WTC11 (cell line): ENCODE measurements at regions not wholly inside any gene's neighbourhood (a gene's known extent, or its start where the extent isn't known, plus 50 kb on each side); places are given as distances from the start of the nearest gene placed in this dataset.

Source experiments
- ATAC-seq: fragments of 200-7000 bp; cut with Tn5 transposase; 2 replicates; pipeline ENCODE4 v1.10.0; 2021; ENCODE audit warnings: mild to moderate bottlenecking, moderate library complexity
- CTCF ChIA-PET: fragments of 300-600 bp; sonication (Branson Sonifier 250); formaldehyde crosslinking; loops from one replicate; lab custom pipeline; 2021; ENCODE audit warnings: antibody characterized with exemption; lab: Charles Lee
- POLR2A ChIA-PET: fragments of 350-600 bp; sonication (Branson Sonifier 250); formaldehyde crosslinking; loops from one replicate; lab custom pipeline; 2021; ENCODE audit warnings: antibody characterized with exemption; lab: Charles Lee
- DNase-seq: peaks from one replicate; pipeline ENCODE4 v3.0.0; 2021; ENCODE audit warnings: low spot score
- H3K27ac Mint-ChIP-seq: 2 replicates; pipeline ENCODE4 v1.8.0; 2021; ENCODE audit warnings: mixed read lengths
- H3K27me3 Mint-ChIP-seq: 2 replicates; pipeline ENCODE4 v1.8.0; 2021; ENCODE audit warnings: low read depth, mild to moderate bottlenecking, moderate library complexity, mixed read lengths
- H3K36me3 Mint-ChIP-seq: 2 replicates; pipeline ENCODE4 v1.8.0; 2021; ENCODE audit warnings: mixed read lengths
- H3K4me1 Mint-ChIP-seq: 2 replicates; pipeline ENCODE4 v1.8.0; 2022; ENCODE audit warnings: mixed read lengths
- H3K4me3 Mint-ChIP-seq: 2 replicates; pipeline ENCODE4 v1.8.0; 2021; ENCODE audit warnings: mild to moderate bottlenecking, moderate library complexity, mixed read lengths
- H3K9me3 Mint-ChIP-seq: 2 replicates; pipeline ENCODE4 v1.8.0; 2021; ENCODE audit warnings: mixed read lengths
- KAT7 ChIP-seq: sonication (generic); formaldehyde crosslinking; IDR thresholded peaks from 2 replicates; pipeline ENCODE4 v1.8.1; 2023; ENCODE audit warnings: missing genetic modification reagents, mild to moderate bottlenecking, borderline replicate concordance
- NFYB ChIP-seq: sonication (generic); formaldehyde crosslinking; conservative IDR thresholded peaks from 2 replicates; pipeline ENCODE4 v1.8.0; 2022; ENCODE audit warnings: low read depth, missing genetic modification reagents
- TP53 ChIP-seq: sonication (generic); formaldehyde crosslinking; IDR thresholded peaks from 2 replicates; pipeline ENCODE4 v1.8.1; 2023; ENCODE audit warnings: mild to moderate bottlenecking, missing genetic modification reagents
- TF ChIP-seq, protein P1 (sequence below): sonication (generic); formaldehyde crosslinking; IDR thresholded peaks from 2 replicates; pipeline ENCODE4 v1.8.1; 2023; ENCODE audit warnings: mild to moderate bottlenecking, moderate library complexity, missing genetic modification reagents
- TF ChIP-seq, protein P2 (sequence below): sonication (generic); formaldehyde crosslinking; IDR thresholded peaks from 2 replicates; pipeline ENCODE4 v1.8.1; 2023; ENCODE audit warnings: mild to moderate bottlenecking, missing genetic modification reagents, moderate library complexity
- TF ChIP-seq, protein P3 (sequence below): fragments of 250-450 bp; sonication (Bioruptor Pico); IDR thresholded peaks from 2 replicates; pipeline ENCODE4 v1.8.0; 2021; ENCODE audit warnings: mild to moderate bottlenecking
- TF ChIP-seq, protein P4 (sequence below): sonication (generic); formaldehyde crosslinking; conservative IDR thresholded peaks from 2 replicates; pipeline ENCODE4 v1.8.1; 2023; ENCODE audit warnings: mild to moderate bottlenecking, low read depth, missing genetic modification reagents, moderate library complexity
- TF ChIP-seq, protein P5 (sequence below): sonication (generic); formaldehyde crosslinking; IDR thresholded peaks from 2 replicates; pipeline ENCODE4 v1.8.1; 2023; ENCODE audit warnings: mild to moderate bottlenecking, missing genetic modification reagents, borderline replicate concordance
- TF ChIP-seq, protein P6 (sequence below): fragments of 250-450 bp; sonication (Bioruptor Pico); IDR thresholded peaks from 2 replicates; pipeline ENCODE4 v1.9.0; 2021; ENCODE audit warnings: mild to moderate bottlenecking
- TF ChIP-seq, protein P7 (sequence below): fragments of 250-450 bp; sonication (Bioruptor Pico); IDR thresholded peaks from 2 replicates; pipeline ENCODE4 v2.1.2; 2022; ENCODE audit warnings: mild to moderate bottlenecking, moderate library complexity
- TF ChIP-seq, protein P8 (sequence below): sonication (generic); formaldehyde crosslinking; IDR thresholded peaks from 2 replicates; pipeline ENCODE4 v1.8.0; 2022; ENCODE audit warnings: missing genetic modification reagents
- TF ChIP-seq, protein P9 (sequence below): fragments of 250-450 bp; sonication (Bioruptor Pico); IDR thresholded peaks from 2 replicates; pipeline ENCODE4 v1.9.0; 2021; ENCODE audit warnings: mild to moderate bottlenecking, borderline replicate concordance

DNA sequence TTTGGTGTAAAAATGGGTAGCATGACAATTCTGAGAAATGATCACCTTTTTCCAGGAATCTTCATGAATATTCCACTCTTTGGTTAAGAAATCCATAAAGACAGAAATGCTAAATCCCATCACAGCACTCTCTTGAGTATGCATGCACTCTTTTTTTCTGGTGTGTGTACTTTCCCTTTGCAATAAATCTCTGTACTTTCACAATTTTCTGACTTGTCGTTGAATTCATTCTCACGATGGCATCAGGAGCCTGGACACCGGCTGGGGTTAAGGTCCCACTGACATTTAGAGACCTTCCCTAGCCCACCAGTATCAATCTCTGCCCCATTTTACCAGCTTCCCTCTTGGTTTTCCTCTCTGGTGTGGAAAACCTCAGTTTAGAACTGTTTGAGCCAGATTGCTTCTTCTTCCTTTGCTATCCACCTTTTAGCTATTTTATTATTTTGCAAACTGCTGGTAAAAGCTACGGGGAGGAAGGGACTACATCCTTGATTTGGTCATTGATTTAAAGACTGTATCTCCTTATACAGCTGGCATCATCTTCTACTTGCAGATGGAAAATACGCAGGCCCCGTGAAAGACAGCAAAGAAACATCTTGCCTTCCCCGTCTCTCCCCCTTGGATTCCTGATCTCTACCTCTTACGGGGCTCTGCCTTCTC, 59.9 kb upstream of the ZFR start (continued):
- TF ChIP-seq, protein P1, sequence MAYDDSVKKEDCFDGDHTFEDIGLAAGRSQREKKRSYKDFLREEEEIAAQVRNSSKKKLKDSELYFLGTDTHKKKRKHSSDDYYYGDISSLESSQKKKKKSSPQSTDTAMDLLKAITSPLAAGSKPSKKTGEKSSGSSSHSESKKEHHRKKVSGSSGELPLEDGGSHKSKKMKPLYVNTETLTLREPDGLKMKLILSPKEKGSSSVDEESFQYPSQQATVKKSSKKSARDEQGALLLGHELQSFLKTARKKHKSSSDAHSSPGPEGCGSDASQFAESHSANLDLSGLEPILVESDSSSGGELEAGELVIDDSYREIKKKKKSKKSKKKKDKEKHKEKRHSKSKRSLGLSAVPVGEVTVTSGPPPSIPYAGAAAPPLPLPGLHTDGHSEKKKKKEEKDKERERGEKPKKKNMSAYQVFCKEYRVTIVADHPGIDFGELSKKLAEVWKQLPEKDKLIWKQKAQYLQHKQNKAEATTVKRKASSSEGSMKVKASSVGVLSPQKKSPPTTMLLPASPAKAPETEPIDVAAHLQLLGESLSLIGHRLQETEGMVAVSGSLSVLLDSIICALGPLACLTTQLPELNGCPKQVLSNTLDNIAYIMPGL (CRISPR knock-in tag), result no peak
- TF ChIP-seq TP53 (CRISPR knock-in tag) (no peak), KAT7 (CRISPR knock-in tag) (no peak)
- TF ChIP-seq, protein P2, sequence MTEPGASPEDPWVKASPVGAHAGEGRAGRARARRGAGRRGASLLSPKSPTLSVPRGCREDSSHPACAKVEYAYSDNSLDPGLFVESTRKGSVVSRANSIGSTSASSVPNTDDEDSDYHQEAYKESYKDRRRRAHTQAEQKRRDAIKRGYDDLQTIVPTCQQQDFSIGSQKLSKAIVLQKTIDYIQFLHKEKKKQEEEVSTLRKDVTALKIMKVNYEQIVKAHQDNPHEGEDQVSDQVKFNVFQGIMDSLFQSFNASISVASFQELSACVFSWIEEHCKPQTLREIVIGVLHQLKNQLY (CRISPR knock-in tag), result no peak
- TF ChIP-seq, protein P3, sequence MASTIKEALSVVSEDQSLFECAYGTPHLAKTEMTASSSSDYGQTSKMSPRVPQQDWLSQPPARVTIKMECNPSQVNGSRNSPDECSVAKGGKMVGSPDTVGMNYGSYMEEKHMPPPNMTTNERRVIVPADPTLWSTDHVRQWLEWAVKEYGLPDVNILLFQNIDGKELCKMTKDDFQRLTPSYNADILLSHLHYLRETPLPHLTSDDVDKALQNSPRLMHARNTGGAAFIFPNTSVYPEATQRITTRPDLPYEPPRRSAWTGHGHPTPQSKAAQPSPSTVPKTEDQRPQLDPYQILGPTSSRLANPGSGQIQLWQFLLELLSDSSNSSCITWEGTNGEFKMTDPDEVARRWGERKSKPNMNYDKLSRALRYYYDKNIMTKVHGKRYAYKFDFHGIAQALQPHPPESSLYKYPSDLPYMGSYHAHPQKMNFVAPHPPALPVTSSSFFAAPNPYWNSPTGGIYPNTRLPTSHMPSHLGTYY (CRISPR knock-in tag), result no peak

DNA sequence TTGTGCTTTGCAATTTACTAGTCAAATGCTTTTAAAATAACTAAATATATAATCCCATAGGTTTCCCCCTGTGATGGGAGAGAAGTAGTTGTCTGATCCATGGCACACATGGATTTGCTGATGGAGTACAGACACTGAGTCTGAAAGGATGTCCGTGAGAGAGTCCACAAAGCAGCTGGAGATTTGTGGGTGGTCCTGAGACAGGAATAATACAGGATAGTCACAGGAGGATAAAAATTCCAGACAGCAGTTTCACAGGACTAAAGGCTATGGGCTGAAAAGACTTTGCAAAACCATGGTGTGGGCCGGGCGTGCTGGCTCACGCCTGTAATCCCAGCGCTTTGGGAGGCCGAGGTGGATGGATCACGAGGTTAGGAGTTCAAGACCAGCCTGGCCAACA, 58.7 kb upstream of the ZFR start:
- no peak for ATAC-seq
- ChIA-PET CTCF (no interaction called here), POLR2A (interaction anchor here (0.7 kb wide), 1 partner anchor 153 kb away, joined by 4 read pairs; no protein-coding TSS in a partner anchor)
- H3K4me3 Mint-ChIP-seq, result no peak overlapping the region
- DNase-seq, result no peak
- H3K27me3 Mint-ChIP-seq, result peaks cover 97% of the 10 kb centered on the region
- H3K9me3 Mint-ChIP-seq, result no peaks in the 10 kb centered on the region
- no peak overlapping the region for H3K27ac Mint-ChIP-seq
- no peaks in the 10 kb centered on the region for H3K36me3 Mint-ChIP-seq
- peaks cover 64% of the 10 kb centered on the region for H3K4me1 Mint-ChIP-seq
- no peak for TF ChIP-seq NFYB (CRISPR knock-in tag)
- TF ChIP-seq, protein P4, sequence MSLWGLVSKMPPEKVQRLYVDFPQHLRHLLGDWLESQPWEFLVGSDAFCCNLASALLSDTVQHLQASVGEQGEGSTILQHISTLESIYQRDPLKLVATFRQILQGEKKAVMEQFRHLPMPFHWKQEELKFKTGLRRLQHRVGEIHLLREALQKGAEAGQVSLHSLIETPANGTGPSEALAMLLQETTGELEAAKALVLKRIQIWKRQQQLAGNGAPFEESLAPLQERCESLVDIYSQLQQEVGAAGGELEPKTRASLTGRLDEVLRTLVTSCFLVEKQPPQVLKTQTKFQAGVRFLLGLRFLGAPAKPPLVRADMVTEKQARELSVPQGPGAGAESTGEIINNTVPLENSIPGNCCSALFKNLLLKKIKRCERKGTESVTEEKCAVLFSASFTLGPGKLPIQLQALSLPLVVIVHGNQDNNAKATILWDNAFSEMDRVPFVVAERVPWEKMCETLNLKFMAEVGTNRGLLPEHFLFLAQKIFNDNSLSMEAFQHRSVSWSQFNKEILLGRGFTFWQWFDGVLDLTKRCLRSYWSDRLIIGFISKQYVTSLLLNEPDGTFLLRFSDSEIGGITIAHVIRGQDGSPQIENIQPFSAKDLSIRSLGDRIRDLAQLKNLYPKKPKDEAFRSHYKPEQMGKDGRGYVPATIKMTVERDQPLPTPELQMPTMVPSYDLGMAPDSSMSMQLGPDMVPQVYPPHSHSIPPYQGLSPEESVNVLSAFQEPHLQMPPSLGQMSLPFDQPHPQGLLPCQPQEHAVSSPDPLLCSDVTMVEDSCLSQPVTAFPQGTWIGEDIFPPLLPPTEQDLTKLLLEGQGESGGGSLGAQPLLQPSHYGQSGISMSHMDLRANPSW (CRISPR knock-in tag), result no peak
- TF ChIP-seq, protein P5, sequence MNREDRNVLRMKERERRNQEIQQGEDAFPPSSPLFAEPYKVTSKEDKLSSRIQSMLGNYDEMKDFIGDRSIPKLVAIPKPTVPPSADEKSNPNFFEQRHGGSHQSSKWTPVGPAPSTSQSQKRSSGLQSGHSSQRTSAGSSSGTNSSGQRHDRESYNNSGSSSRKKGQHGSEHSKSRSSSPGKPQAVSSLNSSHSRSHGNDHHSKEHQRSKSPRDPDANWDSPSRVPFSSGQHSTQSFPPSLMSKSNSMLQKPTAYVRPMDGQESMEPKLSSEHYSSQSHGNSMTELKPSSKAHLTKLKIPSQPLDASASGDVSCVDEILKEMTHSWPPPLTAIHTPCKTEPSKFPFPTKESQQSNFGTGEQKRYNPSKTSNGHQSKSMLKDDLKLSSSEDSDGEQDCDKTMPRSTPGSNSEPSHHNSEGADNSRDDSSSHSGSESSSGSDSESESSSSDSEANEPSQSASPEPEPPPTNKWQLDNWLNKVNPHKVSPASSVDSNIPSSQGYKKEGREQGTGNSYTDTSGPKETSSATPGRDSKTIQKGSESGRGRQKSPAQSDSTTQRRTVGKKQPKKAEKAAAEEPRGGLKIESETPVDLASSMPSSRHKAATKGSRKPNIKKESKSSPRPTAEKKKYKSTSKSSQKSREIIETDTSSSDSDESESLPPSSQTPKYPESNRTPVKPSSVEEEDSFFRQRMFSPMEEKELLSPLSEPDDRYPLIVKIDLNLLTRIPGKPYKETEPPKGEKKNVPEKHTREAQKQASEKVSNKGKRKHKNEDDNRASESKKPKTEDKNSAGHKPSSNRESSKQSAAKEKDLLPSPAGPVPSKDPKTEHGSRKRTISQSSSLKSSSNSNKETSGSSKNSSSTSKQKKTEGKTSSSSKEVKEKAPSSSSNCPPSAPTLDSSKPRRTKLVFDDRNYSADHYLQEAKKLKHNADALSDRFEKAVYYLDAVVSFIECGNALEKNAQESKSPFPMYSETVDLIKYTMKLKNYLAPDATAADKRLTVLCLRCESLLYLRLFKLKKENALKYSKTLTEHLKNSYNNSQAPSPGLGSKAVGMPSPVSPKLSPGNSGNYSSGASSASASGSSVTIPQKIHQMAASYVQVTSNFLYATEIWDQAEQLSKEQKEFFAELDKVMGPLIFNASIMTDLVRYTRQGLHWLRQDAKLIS (CRISPR knock-in tag), result no peak
- TF ChIP-seq, protein P6, sequence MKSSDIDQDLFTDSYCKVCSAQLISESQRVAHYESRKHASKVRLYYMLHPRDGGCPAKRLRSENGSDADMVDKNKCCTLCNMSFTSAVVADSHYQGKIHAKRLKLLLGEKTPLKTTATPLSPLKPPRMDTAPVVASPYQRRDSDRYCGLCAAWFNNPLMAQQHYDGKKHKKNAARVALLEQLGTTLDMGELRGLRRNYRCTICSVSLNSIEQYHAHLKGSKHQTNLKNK, result no peak
- TF ChIP-seq, protein P7, sequence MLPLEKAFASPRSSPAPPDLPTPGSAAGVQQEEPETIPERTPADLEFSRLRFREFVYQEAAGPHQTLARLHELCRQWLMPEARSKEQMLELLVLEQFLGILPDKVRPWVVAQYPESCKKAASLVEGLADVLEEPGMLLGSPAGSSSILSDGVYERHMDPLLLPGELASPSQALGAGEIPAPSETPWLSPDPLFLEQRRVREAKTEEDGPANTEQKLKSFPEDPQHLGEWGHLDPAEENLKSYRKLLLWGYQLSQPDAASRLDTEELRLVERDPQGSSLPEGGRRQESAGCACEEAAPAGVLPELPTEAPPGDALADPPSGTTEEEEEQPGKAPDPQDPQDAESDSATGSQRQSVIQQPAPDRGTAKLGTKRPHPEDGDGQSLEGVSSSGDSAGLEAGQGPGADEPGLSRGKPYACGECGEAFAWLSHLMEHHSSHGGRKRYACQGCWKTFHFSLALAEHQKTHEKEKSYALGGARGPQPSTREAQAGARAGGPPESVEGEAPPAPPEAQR (CRISPR knock-in tag), result no peak
- TF ChIP-seq, protein P8, sequence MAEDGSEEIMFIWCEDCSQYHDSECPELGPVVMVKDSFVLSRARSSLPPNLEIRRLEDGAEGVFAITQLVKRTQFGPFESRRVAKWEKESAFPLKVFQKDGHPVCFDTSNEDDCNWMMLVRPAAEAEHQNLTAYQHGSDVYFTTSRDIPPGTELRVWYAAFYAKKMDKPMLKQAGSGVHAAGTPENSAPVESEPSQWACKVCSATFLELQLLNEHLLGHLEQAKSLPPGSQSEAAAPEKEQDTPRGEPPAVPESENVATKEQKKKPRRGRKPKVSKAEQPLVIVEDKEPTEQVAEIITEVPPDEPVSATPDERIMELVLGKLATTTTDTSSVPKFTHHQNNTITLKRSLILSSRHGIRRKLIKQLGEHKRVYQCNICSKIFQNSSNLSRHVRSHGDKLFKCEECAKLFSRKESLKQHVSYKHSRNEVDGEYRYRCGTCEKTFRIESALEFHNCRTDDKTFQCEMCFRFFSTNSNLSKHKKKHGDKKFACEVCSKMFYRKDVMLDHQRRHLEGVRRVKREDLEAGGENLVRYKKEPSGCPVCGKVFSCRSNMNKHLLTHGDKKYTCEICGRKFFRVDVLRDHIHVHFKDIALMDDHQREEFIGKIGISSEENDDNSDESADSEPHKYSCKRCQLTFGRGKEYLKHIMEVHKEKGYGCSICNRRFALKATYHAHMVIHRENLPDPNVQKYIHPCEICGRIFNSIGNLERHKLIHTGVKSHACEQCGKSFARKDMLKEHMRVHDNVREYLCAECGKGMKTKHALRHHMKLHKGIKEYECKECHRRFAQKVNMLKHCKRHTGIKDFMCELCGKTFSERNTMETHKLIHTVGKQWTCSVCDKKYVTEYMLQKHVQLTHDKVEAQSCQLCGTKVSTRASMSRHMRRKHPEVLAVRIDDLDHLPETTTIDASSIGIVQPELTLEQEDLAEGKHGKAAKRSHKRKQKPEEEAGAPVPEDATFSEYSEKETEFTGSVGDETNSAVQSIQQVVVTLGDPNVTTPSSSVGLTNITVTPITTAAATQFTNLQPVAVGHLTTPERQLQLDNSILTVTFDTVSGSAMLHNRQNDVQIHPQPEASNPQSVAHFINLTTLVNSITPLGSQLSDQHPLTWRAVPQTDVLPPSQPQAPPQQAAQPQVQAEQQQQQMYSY (CRISPR knock-in tag), result no peak
- TF ChIP-seq, protein P9, sequence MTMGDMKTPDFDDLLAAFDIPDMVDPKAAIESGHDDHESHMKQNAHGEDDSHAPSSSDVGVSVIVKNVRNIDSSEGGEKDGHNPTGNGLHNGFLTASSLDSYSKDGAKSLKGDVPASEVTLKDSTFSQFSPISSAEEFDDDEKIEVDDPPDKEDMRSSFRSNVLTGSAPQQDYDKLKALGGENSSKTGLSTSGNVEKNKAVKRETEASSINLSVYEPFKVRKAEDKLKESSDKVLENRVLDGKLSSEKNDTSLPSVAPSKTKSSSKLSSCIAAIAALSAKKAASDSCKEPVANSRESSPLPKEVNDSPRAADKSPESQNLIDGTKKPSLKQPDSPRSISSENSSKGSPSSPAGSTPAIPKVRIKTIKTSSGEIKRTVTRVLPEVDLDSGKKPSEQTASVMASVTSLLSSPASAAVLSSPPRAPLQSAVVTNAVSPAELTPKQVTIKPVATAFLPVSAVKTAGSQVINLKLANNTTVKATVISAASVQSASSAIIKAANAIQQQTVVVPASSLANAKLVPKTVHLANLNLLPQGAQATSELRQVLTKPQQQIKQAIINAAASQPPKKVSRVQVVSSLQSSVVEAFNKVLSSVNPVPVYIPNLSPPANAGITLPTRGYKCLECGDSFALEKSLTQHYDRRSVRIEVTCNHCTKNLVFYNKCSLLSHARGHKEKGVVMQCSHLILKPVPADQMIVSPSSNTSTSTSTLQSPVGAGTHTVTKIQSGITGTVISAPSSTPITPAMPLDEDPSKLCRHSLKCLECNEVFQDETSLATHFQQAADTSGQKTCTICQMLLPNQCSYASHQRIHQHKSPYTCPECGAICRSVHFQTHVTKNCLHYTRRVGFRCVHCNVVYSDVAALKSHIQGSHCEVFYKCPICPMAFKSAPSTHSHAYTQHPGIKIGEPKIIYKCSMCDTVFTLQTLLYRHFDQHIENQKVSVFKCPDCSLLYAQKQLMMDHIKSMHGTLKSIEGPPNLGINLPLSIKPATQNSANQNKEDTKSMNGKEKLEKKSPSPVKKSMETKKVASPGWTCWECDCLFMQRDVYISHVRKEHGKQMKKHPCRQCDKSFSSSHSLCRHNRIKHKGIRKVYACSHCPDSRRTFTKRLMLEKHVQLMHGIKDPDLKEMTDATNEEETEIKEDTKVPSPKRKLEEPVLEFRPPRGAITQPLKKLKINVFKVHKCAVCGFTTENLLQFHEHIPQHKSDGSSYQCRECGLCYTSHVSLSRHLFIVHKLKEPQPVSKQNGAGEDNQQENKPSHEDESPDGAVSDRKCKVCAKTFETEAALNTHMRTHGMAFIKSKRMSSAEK (CRISPR knock-in tag), result no peak
